ENCODE measurements at regions not wholly inside any gene's neighbourhood (a gene's known extent, or its start where the extent isn't known, plus 50 kb on each side); places are given as distances from the start of the nearest gene placed in this dataset.

- FAIRE-seq: no peak
These were observed 459.4 kb upstream of the GRIA1 start for GRCh38 chr5:153030755-153031725.

GRCh38 chr5:153039501-153039900 lies 451.0 kb upstream of the GRIA1 start:
- FAIRE-seq: no peak

GRCh38 chr5:153043886-153044285 lies 446.6 kb upstream of the GRIA1 start:
- no peak for FAIRE-seq

DNA sequence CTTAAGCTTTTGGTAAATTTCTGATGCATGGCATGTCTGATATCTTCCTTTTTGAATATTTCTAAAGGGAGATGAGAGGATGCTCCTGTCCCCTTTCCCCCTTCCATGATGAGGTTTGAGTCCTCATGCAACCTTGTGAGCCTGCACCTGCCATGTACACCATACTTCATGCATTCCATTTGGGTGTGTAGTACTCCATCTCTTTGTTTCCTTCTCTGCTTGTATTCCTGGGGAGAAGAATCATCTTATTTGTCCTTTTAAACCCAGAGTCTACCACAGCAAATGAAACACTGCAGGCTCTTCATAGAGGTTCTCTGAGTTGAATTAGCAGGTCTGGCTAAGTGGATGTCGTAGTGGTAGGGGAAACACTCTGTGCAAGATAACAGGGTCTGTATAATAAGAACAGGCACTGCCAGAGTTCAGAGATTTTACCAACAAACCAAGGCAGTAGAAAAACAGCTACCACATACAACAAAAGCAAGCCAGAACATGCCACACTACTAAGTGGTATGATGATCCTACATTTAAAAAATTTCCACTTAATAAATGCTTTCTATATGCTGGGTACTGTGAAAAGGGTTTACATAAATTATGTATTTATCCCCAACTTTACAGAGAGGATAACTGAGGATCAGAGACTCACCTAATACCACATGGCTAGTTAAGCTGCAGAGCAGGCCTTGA lies 439.8 kb upstream of the GRIA1 start:
- no peak for FAIRE-seq

- FAIRE-seq: no peak
These were observed 424.2 kb upstream of the GRIA1 start for GRCh38 chr5:153066281-153066680.

DNA sequence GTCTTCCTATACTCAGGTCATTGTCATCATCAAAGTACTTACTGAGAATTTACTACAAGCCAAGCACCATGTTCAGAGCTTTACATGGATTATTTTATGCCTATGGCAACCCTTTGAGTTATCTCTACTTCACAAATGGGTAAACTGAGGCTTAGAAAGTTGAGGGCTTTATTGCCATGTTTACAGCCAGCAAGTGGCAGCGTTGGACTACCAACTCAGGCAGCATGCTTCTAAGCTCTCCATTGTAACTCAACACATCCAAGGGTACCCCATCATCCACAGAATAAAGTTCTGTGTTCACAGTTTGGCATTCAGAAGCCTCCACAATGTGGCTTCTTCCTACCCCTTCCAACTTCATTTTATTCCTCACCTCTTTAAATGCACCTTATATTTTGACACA lies 422.6 kb upstream of the GRIA1 start:
- FAIRE-seq: no peak

GRCh38 chr5:153079396-153079795 lies 411.1 kb upstream of the GRIA1 start:
- FAIRE-seq: no peak

GRCh38 chr5:153080940-153081339 lies 409.5 kb upstream of the GRIA1 start:
- no peak for FAIRE-seq

DNA sequence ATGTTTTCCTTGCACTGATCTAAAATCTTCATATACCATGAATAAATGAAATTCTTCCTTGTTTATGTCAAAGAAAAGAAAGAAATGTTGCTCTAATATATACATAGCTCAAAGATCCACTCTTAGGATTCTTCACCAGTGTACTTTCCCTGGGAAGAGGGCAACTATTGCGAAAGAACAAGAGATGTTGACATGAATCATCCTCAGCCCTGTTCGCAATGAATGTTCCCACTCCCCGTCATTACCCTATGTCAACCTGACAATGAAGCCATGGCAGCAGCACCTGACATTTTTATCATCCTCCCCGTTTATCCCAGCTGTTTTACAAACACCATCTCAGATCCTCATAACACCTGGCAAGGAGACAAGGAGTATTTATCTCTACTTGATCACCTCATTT lies 409.1 kb upstream of the GRIA1 start:
- no peak for FAIRE-seq

- no peak for FAIRE-seq
These were observed 406.0 kb upstream of the GRIA1 start for GRCh38 chr5:153084511-153084910.

DNA sequence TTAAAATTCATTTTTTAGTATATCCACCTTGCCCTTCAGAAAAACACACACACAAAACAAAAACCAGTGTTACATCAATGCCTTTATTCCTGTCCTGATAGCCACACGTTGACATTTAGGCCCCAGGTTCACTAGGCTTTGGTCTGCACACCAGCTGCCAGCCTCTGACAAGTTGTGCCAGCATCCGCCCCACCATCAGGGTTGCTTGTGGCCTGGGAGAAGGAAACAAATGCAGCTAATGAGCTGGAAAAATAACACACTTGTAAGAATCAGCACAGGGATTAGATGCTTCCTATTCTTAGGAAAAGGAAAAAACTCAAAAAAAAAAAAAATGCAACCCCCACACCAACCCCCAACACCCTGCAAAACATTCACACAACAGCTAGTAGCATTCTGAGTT lies 404.0 kb upstream of the GRIA1 start:
- no peak for FAIRE-seq

GRCh38 chr5:153088538-153088937 lies 401.9 kb upstream of the GRIA1 start:
- FAIRE-seq: no peak

DNA sequence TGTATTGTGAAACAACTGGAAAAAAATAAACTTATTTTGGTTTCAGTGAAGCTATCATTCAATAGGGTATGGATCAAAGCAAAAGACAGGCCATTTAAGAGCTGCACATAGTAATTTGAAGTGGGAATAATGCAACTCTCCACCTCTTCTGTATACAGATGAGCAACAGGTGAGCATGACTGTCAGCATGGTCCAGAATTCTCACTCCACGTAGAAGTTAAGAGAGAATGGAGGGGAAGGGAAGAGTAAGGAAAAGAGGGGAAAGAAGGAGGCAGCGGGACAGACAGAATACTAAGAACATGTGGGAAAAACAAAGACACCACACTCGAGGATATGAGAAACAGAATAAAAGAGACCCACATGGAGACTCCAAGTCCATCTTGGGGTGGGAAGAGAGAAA lies 396.1 kb upstream of the GRIA1 start:
- FAIRE-seq: no peak

DNA sequence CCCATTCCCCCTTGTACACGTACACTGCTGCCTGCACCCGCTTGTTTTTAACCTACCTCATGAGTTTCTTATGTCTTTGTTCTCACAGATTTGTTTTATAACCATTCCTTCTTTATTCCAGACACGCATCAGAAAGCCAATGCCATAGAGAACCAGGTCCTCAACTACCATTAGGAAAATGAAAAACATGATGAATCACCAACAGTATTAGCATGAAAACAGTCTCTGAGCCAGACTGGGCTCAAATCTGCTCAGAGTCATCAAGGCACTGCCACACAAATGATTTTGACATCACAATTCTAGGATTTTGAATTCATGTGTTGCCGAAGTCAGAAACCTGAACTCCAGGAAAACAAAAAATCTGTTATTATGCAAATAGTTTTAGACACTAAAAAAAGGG lies 394.1 kb upstream of the GRIA1 start:
- FAIRE-seq: no peak

GRCh38 chr5:153099328-153099727 lies 391.1 kb upstream of the GRIA1 start:
- FAIRE-seq: no peak

- FAIRE-seq: no peak
These were observed 389.0 kb upstream of the GRIA1 start for GRCh38 chr5:153101235-153102180.

GRCh38 chr5:153116916-153117315 lies 373.6 kb upstream of the GRIA1 start:
- FAIRE-seq: no peak

- no peak for FAIRE-seq
These were observed 372.5 kb upstream of the GRIA1 start for GRCh38 chr5:153118018-153118417.

DNA sequence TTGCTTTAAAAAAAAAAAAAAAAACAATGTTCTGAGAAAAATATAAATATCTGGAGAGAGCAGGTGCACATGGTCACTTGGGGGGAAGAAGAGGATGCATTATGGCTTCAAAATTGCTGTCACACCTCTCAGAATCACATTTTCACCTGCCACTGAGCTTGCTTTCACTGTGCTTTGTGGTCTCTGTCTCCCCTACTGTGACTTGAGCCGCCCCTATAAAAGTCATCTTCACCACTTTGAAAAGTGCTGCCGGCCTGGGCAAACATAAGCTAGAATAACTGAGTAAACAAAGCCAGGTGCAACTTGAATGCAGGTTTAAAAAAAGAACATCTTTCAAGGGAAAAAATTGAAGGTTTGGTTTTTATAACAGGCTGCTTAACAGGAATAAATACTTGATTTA lies 368.1 kb upstream of the GRIA1 start:
- FAIRE-seq: no peak

GRCh38 chr5:153130296-153130695 lies 360.2 kb upstream of the GRIA1 start:
- no peak for FAIRE-seq

GRCh38 chr5:153135411-153135810 lies 355.1 kb upstream of the GRIA1 start:
- FAIRE-seq: no peak

DNA sequence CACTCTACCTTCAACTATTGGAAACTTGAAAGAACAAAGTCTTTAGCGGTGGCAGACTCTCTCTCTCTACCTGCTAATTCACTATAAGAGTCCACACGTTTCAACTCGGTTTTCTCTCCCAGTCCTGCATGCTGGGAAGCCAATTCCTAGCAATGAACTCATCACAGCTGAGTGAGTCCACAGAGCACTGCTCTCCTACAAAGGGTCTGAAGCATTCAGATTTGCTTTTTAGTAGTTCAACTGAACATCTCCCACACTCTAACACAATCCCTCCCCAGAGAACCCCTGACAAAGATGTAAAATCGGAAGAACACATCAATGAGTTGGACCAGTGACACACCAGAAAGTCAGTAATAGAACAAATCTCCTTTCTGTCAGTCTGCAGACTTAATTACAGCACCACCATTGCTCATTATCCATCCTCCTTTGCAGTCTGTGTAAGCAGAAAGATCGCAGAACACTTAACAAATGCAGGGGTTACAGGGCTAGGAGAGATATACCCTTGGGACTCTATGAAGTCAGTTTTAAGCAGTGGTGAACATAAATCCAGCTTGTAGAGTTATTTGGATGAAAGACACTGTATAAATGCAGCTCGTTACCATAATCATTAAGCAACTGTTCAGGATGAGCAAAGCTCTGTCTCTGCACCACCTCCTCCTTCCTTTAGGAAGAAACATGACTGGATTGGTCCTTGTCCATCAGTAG lies 353.4 kb upstream of the GRIA1 start:
- FAIRE-seq: no peak
